Right cardiac atrium (tissue), 5 donors: ENCODE measurements at regions not wholly inside any gene's neighbourhood (a gene's known extent, or its start where the extent isn't known, plus 50 kb on each side); places are given as distances from the start of the nearest gene placed in this dataset.
A peak's percentile ranks its signal among the peaks of the same experiment; 100 is the strongest.

Experiments used
- ATAC-seq, 2 donors: fragments of 200-7000 bp; cut with Tn5 transposase; one replicate each; pipeline versions ENCODE4 v1.8.0 to v1.9.1; 2020; ENCODE audit warnings: moderate library complexity in 2 of 2, mild to moderate bottlenecking in 1 of 2
- DNase-seq, 3 donors: peaks; one replicate each; pipeline ENCODE4 v3.0.0-alpha.2; 2020
- H3K27ac ChIP-seq: one replicate; pipeline ENCODE4 v1.5.1; 2013; ENCODE audit warnings: mild to moderate bottlenecking, low read length, control low read depth, moderate library complexity
- H3K27me3 ChIP-seq: one replicate; pipeline ENCODE4 v1.6.1; 2013; ENCODE audit not compliant: control insufficient read depth, insufficient read depth
- H3K4me1 ChIP-seq: one replicate; pipeline ENCODE4 v1.6.1; 2013; ENCODE audit warnings: low read length; ENCODE audit not compliant: control insufficient read depth, insufficient read depth
- H3K4me3 ChIP-seq: one replicate; pipeline ENCODE4 v1.5.1; 2013; ENCODE audit warnings: low read length, control low read depth
- H3K9me3 ChIP-seq: one replicate; pipeline ENCODE4 v1.6.1; 2013; ENCODE audit warnings: low read length; ENCODE audit not compliant: control insufficient read depth
- WGBS: extraction: QIAGEN DNeasy Blood & Tissue Kit; methylation state at CpG from one replicate; pipeline ENCODE4 v1.1.7; 2013; 5-methylcytosine and 5-hydroxymethylcytosine counted together
- intact Hi-C, 4 donors: fragments of 100-400 bp; cut with DNase I; formaldehyde crosslinking; loops; one replicate each; pipeline versions ENCODE4 v1.11.0 to v1.14.0; 2022 to 2023
- donor health status: healthy with polysubstance abuse.
- donor health status: DM: no; HTN: yes; CAD: no.
- donor health status: DM: no; HTN: no; CAD: no.
- donor health status: DM: no; HTN: yes; CAD: no; lungs with severe emphysema.
- donor health status: DM: yes; HTN: yes; CAD: no.

- ATAC-seq (no peak), DNase-seq (no peak)
- H3K27me3 ChIP-seq: no peaks in the 10 kb centered on the region
- H3K4me1 ChIP-seq: no peaks in the 10 kb centered on the region
- no peak overlapping the region for H3K27ac ChIP-seq
- H3K4me3 ChIP-seq: no peak overlapping the region
- intact Hi-C loops: no loop called here
- WGBS: 52% methylated on average over 1 of the region's 1 CpG
- no peaks in the 10 kb centered on the region for H3K9me3 ChIP-seq
Measured at GRCh38 chr7:49523870-49524269, 249.6 kb upstream of the VWC2 start.

GRCh38 chr7:49527182-49527581 lies 246.3 kb upstream of the VWC2 start:
- no peak overlapping the region for H3K4me3 ChIP-seq
- ATAC-seq (no peak), DNase-seq (no peak)
- H3K9me3 ChIP-seq: no peaks in the 10 kb centered on the region
- H3K27me3 ChIP-seq: no peaks in the 10 kb centered on the region
- 76% methylated on average over 1 of the region's 1 CpG for WGBS
- H3K27ac ChIP-seq: no peak overlapping the region
- intact Hi-C loops: no loop called here
- no peaks in the 10 kb centered on the region for H3K4me1 ChIP-seq

GRCh38 chr7:49530481-49530880 lies 243.0 kb upstream of the VWC2 start:
- DNase-seq (no peak), ATAC-seq (no peak)
- Histone ChIP-seq H3K27ac (no peak overlapping the region), H3K4me3 (no peak overlapping the region), H3K4me1 (no peaks in the 10 kb centered on the region), H3K9me3 (peaks cover 1% of the 10 kb centered on the region), H3K27me3 (no peaks in the 10 kb centered on the region)
- intact Hi-C loops: loop anchor here in 1 of 4 donors (5.0 kb wide), 1 partner anchor 628 kb away; no protein-coding TSS in a partner anchor
- WGBS: 0% methylated on average over 1 of the region's 1 CpG

- Histone ChIP-seq H3K9me3 (no peaks in the 10 kb centered on the region), H3K27ac (no peak overlapping the region), H3K4me3 (no peak overlapping the region), H3K4me1 (no peaks in the 10 kb centered on the region), H3K27me3 (no peaks in the 10 kb centered on the region)
- DNase-seq (no peak), ATAC-seq (no peak)
- WGBS: 68% methylated on average over 8 of the region's 8 CpGs
- intact Hi-C loops: no loop called here
Measured at GRCh38 chr7:49563693-49564378, 209.6 kb upstream of the VWC2 start.

GRCh38 chr7:49564379-49564714 lies 209.1 kb upstream of the VWC2 start:
- Histone ChIP-seq H3K4me1 (no peaks in the 10 kb centered on the region), H3K27ac (no peak overlapping the region), H3K9me3 (no peaks in the 10 kb centered on the region), H3K27me3 (no peaks in the 10 kb centered on the region), H3K4me3 (no peak overlapping the region)
- no peak for DNase-seq
- no peak for ATAC-seq
- intact Hi-C loops: no loop called here
- WGBS: 94% methylated on average over 2 of the region's 2 CpGs

GRCh38 chr7:49577576-49577975 lies 195.9 kb upstream of the VWC2 start:
- DNase-seq: no peak
- Histone ChIP-seq H3K27ac (no peak overlapping the region), H3K9me3 (no peaks in the 10 kb centered on the region), H3K4me1 (no peaks in the 10 kb centered on the region), H3K4me3 (no peak overlapping the region), H3K27me3 (no peaks in the 10 kb centered on the region)
- no peak for ATAC-seq
- intact Hi-C loops: no loop called here

- intact Hi-C loops: no loop called here
- H3K27me3 ChIP-seq: no peaks in the 10 kb centered on the region
- H3K4me3 ChIP-seq: no peak overlapping the region
- 86% methylated on average over 13 of the region's 13 CpGs for WGBS
- ATAC-seq (no peak), DNase-seq (peak in 1 of 3 donors; percentile 47)
- H3K4me1 ChIP-seq: no peaks in the 10 kb centered on the region
- no peak overlapping the region for H3K27ac ChIP-seq
- H3K9me3 ChIP-seq: no peaks in the 10 kb centered on the region
Measured at GRCh38 chr7:49579408-49579807, 194.0 kb upstream of the VWC2 start.

- no peak overlapping the region for H3K4me3 ChIP-seq
- intact Hi-C loops: no loop called here
- ATAC-seq (no peak), DNase-seq (peak in 1 of 3 donors; percentile 27)
- 40% methylated on average over 16 of the region's 16 CpGs for WGBS
- no peaks in the 10 kb centered on the region for H3K9me3 ChIP-seq
- no peak overlapping the region for H3K27ac ChIP-seq
- H3K27me3 ChIP-seq: no peaks in the 10 kb centered on the region
- H3K4me1 ChIP-seq: no peaks in the 10 kb centered on the region
Measured at GRCh38 chr7:49580000-49580399, 193.4 kb upstream of the VWC2 start.

GRCh38 chr7:49580761-49581160 lies 192.7 kb upstream of the VWC2 start:
- 54% methylated on average over 1 of the region's 1 CpG for WGBS
- DNase-seq (no peak), ATAC-seq (no peak)
- Histone ChIP-seq H3K4me3 (no peak overlapping the region), H3K27me3 (no peaks in the 10 kb centered on the region), H3K4me1 (no peaks in the 10 kb centered on the region), H3K9me3 (no peaks in the 10 kb centered on the region), H3K27ac (no peak overlapping the region)
- intact Hi-C loops: no loop called here

- Histone ChIP-seq H3K9me3 (no peaks in the 10 kb centered on the region), H3K4me1 (no peaks in the 10 kb centered on the region), H3K27me3 (no peaks in the 10 kb centered on the region), H3K4me3 (no peak overlapping the region), H3K27ac (no peak overlapping the region)
- ATAC-seq: no peak
- WGBS: 85% methylated on average over 4 of the region's 4 CpGs
- no peak for DNase-seq
- intact Hi-C loops: no loop called here
Measured at GRCh38 chr7:49583440-49583839, 190.0 kb upstream of the VWC2 start.

GRCh38 chr7:49596701-49597491 lies 176.5 kb upstream of the VWC2 start:
- Histone ChIP-seq H3K4me1 (no peaks in the 10 kb centered on the region), H3K27ac (no peak overlapping the region), H3K4me3 (no peak overlapping the region), H3K27me3 (no peaks in the 10 kb centered on the region), H3K9me3 (no peaks in the 10 kb centered on the region)
- intact Hi-C loops: no loop called here
- 81% methylated on average over 4 of the region's 4 CpGs for WGBS
- no peak for ATAC-seq
- DNase-seq: no peak
